PC-9 (cell line): ENCODE measurements at regions not wholly inside any gene's neighbourhood (a gene's known extent, or its start where the extent isn't known, plus 50 kb on each side); places are given as distances from the start of the nearest gene placed in this dataset.

Experiments used
- BruUV-seq: library from RNA; stranded (reverse); fragments of 400-500 nt; replicated peaks from 2 replicates; lab custom pipeline; 2021; lab: Mats Ljungman, UMichigan
- CTCF ChIA-PET: fragments of 300-600 bp; sonication (Branson Sonifier 250); formaldehyde crosslinking; loops from one replicate; lab custom pipeline; 2022; ENCODE audit warnings: antibody characterized with exemption; lab: Charles Lee
- POLR2A ChIA-PET: fragments of 300-600 bp; sonication (Branson Sonifier 250); formaldehyde crosslinking; loops from one replicate; lab custom pipeline; 2022; ENCODE audit warnings: antibody characterized with exemption; ENCODE audit not compliant: unreplicated experiment; lab: Charles Lee
- DNase-seq, 2 experiments: peaks; one replicate each; pipeline versions ENCODE4 v3.0.0 to v3.0.0-alpha.2; 2015 to 2022; ENCODE audit warnings: mixed read lengths in 1 of 2
- H2AFZ ChIP-seq: fragments of 200-600 bp; sonication (generic); 2 replicates; pipeline ENCODE4 v1.8.1; 2017; ENCODE audit warnings: antibody characterized with exemption
- H3F3A ChIP-seq: fragments of 200-600 bp; sonication (generic); 2 replicates; pipeline ENCODE4 v1.8.1; 2017; ENCODE audit warnings: antibody characterized with exemption, mild to moderate bottlenecking, low read depth; ENCODE audit not compliant: insufficient read depth
- H3K27ac ChIP-seq: fragments of 200-600 bp; sonication (generic); 2 replicates; pipeline ENCODE4 v1.6.1; 2016; ENCODE audit warnings: mixed run types
- H3K27me3 ChIP-seq: fragments of 200-600 bp; sonication (generic); 2 replicates; pipeline ENCODE4 v1.6.1; 2016; ENCODE audit warnings: low read depth, mixed run types; ENCODE audit not compliant: insufficient read depth
- H3K36me3 ChIP-seq: fragments of 200-600 bp; sonication (generic); 2 replicates; pipeline ENCODE4 v1.6.1; 2016; ENCODE audit warnings: low read depth, mixed run types
- H3K4me1 ChIP-seq: fragments of 200-600 bp; sonication (generic); replicated peaks from 2 replicates; pipeline ENCODE4 v1.6.1; 2016; ENCODE audit warnings: mixed run types; ENCODE audit not compliant: insufficient read depth
- H3K4me2 ChIP-seq: fragments of 200-600 bp; sonication (generic); 2 replicates; pipeline ENCODE4 v1.6.1; 2017; ENCODE audit warnings: mixed run types
- H3K4me3 ChIP-seq: fragments of 200-600 bp; sonication (generic); 2 replicates; pipeline ENCODE4 v1.6.1; 2016; ENCODE audit warnings: mixed run types
- H3K79me2 ChIP-seq: fragments of 200-600 bp; sonication (generic); 2 replicates; pipeline ENCODE4 v1.6.1; 2017; ENCODE audit warnings: low read depth, mixed run types
- H3K9me2 ChIP-seq: fragments of 200-600 bp; sonication (generic); 2 replicates; pipeline ENCODE4 v1.8.1; 2017; ENCODE audit warnings: mild to moderate bottlenecking; ENCODE audit not compliant: insufficient read depth
- H3K9me3 ChIP-seq: fragments of 200-600 bp; sonication (generic); 2 replicates; pipeline ENCODE4 v1.8.1; 2016; ENCODE audit warnings: low read depth; ENCODE audit not compliant: insufficient read depth
- H4K20me1 ChIP-seq: fragments of 200-600 bp; sonication (generic); 2 replicates; pipeline ENCODE4 v1.8.1; 2017; ENCODE audit not compliant: insufficient read depth
- EZH2 ChIP-seq: fragments of 200-600 bp; sonication (generic); IDR thresholded peaks from 2 replicates; pipeline ENCODE4 v1.8.0; 2017; ENCODE audit warnings: antibody characterized with exemption, low read depth
- intact Hi-C: fragments of 100-400 bp; cut with micrococcal nuclease; formaldehyde crosslinking; loops from one replicate; pipeline ENCODE4 v1.10.0; 2022; ENCODE audit not compliant: unreplicated experiment
- TF ChIP-seq, protein P1 (sequence below): fragments of 200-600 bp; sonication (generic); conservative IDR thresholded peaks from 2 replicates; pipeline ENCODE4 v1.6.1; 2017; ENCODE audit warnings: mixed run types, antibody characterized with exemption, mild to moderate bottlenecking, moderate library complexity

DNA sequence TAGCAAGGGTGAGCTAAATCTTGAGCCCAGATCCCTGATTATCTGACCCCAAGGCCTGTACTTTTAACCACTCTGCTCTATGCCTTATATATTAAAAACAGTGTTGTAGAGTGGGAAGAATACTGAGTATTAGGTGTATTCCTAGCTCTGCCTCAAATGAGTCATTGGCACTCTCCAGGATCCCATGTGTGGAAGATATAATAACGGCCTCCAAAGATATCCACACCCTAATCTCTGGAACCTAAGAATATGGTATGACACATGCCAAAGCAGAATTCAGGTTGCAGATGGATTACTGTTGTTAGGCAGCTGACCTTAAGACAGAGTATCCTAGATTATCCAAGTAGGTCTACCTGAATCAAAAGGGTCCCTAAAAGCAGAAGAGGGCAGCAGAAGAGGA is 110.8 kb downstream of the ADRB2 start:
- CTCF ChIA-PET: no interaction called here

DNA sequence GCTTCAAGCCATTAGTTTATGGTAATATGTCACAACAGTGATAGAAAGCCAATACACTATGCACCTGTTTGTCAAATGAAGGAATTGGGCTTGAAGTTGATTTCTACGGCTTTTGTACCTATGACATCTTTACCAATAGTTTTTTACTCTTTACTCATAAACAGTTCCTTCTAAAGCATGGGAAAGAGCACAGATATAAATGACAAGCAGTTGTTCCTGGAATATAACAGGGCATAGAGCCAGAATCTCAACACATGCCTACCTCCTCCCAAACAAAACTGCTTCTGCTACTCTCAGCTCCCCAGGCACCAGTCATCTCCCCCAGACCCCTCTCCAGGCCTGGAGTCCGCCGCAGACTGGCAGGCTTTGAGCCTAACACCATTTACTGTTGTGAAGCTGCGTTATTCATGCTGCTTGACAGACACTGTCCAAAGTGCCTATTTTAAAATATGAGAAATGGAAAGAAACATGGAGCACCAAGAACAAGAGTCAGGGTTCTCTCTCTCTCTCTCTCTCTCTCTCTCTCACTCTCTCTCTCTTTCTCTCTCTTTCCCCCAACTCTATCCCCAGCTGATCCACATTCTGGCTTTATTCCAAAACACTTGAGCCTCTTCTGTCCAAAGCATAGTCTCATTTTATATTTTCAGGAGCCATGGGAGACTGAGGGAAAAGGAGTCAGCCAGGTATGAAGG is 111.6 kb downstream of the ADRB2 start:
- Histone ChIP-seq H3K9me2 (no peaks in the 10 kb centered on the region), H3K79me2 (no peaks in the 10 kb centered on the region), H3F3A (peaks cover 21% of the 10 kb centered on the region), H3K4me3 (no peak overlapping the region), H3K4me1 (peaks cover 16% of the 10 kb centered on the region), H3K27me3 (no peaks in the 10 kb centered on the region), H3K4me2 (no peak overlapping the region), H3K9me3 (0 out of 2 replicates have a peak, but pooled peaks cover 3% of the 10 kb centered on the region), H4K20me1 (no peaks in the 10 kb centered on the region), H2AFZ (no peak overlapping the region), H3K36me3 (no peaks in the 10 kb centered on the region), H3K27ac (no peak overlapping the region)
- no peak for TF ChIP-seq EZH2
- TF ChIP-seq, protein P1, sequence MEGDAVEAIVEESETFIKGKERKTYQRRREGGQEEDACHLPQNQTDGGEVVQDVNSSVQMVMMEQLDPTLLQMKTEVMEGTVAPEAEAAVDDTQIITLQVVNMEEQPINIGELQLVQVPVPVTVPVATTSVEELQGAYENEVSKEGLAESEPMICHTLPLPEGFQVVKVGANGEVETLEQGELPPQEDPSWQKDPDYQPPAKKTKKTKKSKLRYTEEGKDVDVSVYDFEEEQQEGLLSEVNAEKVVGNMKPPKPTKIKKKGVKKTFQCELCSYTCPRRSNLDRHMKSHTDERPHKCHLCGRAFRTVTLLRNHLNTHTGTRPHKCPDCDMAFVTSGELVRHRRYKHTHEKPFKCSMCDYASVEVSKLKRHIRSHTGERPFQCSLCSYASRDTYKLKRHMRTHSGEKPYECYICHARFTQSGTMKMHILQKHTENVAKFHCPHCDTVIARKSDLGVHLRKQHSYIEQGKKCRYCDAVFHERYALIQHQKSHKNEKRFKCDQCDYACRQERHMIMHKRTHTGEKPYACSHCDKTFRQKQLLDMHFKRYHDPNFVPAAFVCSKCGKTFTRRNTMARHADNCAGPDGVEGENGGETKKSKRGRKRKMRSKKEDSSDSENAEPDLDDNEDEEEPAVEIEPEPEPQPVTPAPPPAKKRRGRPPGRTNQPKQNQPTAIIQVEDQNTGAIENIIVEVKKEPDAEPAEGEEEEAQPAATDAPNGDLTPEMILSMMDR: no peak
- ChIA-PET POLR2A (no interaction called here), CTCF (no interaction called here)
- no TSS peak for BruUV-seq
- DNase-seq: no peak
- intact Hi-C loops: no loop called here

More for the DNA sequence above, 110.8 kb downstream of the ADRB2 start:
- Histone ChIP-seq H3K4me3 (no peak overlapping the region), H3K4me2 (no peak overlapping the region), H3K36me3 (no peaks in the 10 kb centered on the region), H3K9me2 (no peaks in the 10 kb centered on the region), H4K20me1 (no peaks in the 10 kb centered on the region), H3K79me2 (no peaks in the 10 kb centered on the region), H3K27ac (no peak overlapping the region), H3F3A (peaks cover 21% of the 10 kb centered on the region), H2AFZ (no peak overlapping the region), H3K9me3 (0 out of 2 replicates have a peak, but pooled peaks cover 3% of the 10 kb centered on the region), H3K4me1 (peaks cover 16% of the 10 kb centered on the region), H3K27me3 (no peaks in the 10 kb centered on the region)
- no TSS peak for BruUV-seq
- intact Hi-C loops: no loop called here
- POLR2A ChIA-PET: interaction anchor here (0.6 kb wide), 1 partner anchor 37 kb away, joined by 6 read pairs; no protein-coding TSS in a partner anchor
- no peak for DNase-seq
- TF ChIP-seq, protein P1: no peak
- TF ChIP-seq EZH2: no peak

DNA sequence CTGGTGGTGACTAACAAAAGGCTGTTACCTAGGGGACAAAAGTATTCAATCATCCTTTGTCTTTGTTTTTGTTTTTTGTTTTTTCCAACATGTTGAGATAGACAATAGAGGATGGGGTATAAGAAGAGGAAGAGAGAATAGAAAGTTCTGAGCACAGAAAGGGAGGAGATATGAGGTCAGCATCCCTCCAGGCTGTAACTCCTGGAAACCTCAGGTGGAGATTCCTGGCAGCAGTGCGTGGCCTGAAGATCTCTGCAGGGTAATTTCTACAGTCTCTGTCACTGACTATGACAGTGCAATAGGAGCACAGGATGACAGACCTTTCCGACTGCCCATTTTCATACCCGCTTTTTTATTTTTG is 112.1 kb downstream of the ADRB2 start:
- Histone ChIP-seq H3K36me3 (no peaks in the 10 kb centered on the region), H3K9me3 (0 out of 2 replicates have a peak, but pooled peaks cover 3% of the 10 kb centered on the region), H3K4me3 (no peak overlapping the region), H3K27ac (no peak overlapping the region), H3K4me2 (no peak overlapping the region), H3K27me3 (no peaks in the 10 kb centered on the region), H3K9me2 (no peaks in the 10 kb centered on the region), H3K4me1 (peaks cover 16% of the 10 kb centered on the region), H3F3A (peaks cover 21% of the 10 kb centered on the region), H4K20me1 (no peaks in the 10 kb centered on the region), H3K79me2 (no peaks in the 10 kb centered on the region), H2AFZ (no peak overlapping the region)
- no peak for DNase-seq
- ChIA-PET CTCF (no interaction called here), POLR2A (no interaction called here)
- intact Hi-C loops: no loop called here
- TF ChIP-seq, protein P1: no peak
- TF ChIP-seq EZH2: no peak
- BruUV-seq: no TSS peak
